ENCODE measurements at regions not wholly inside any gene's neighbourhood (a gene's known extent, or its start where the extent isn't known, plus 50 kb on each side); places are given as distances from the start of the nearest gene placed in this dataset.
"Not testable (repeated sequence)": the region's sequence is repeated elsewhere in the genome, so short reads cannot be mapped to it uniquely, and the experiment has no call there.

- TF ChIP-seq, protein P1, sequence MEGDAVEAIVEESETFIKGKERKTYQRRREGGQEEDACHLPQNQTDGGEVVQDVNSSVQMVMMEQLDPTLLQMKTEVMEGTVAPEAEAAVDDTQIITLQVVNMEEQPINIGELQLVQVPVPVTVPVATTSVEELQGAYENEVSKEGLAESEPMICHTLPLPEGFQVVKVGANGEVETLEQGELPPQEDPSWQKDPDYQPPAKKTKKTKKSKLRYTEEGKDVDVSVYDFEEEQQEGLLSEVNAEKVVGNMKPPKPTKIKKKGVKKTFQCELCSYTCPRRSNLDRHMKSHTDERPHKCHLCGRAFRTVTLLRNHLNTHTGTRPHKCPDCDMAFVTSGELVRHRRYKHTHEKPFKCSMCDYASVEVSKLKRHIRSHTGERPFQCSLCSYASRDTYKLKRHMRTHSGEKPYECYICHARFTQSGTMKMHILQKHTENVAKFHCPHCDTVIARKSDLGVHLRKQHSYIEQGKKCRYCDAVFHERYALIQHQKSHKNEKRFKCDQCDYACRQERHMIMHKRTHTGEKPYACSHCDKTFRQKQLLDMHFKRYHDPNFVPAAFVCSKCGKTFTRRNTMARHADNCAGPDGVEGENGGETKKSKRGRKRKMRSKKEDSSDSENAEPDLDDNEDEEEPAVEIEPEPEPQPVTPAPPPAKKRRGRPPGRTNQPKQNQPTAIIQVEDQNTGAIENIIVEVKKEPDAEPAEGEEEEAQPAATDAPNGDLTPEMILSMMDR (IDR thresholded peaks at IDR 0.05; ENCODE audit: partially characterized antibody, unreplicated experiment): no peak
- H3K9me3 Mint-ChIP-seq (ENCODE audit: unreplicated experiment): no peaks in the 10 kb centered on the region
- no peak overlapping the region for H3K27ac Mint-ChIP-seq (ENCODE audit: unreplicated experiment)
- H3K4me1 Mint-ChIP-seq (ENCODE audit: low read depth, unreplicated experiment): peaks cover 3% of the 10 kb centered on the region
- no peaks in the 10 kb centered on the region for H3K27me3 Mint-ChIP-seq (ENCODE audit: unreplicated experiment)
- no peak overlapping the region for H3K4me3 Mint-ChIP-seq (ENCODE audit: unreplicated experiment)
- no peak for DNase-seq
- H3K36me3 Mint-ChIP-seq (ENCODE audit: unreplicated experiment): no peaks in the 10 kb centered on the region
Observed at GRCh38 chr2:237208373-237209260, 122.9 kb downstream of the COPS8 start.

GRCh38 chr2:237209885-237210284 lies 124.2 kb downstream of the COPS8 start:
- no peaks in the 10 kb centered on the region for H3K9me3 Mint-ChIP-seq (ENCODE audit: unreplicated experiment)
- no peak overlapping the region for H3K27ac Mint-ChIP-seq (ENCODE audit: unreplicated experiment)
- no peaks in the 10 kb centered on the region for H3K36me3 Mint-ChIP-seq (ENCODE audit: unreplicated experiment)
- TF ChIP-seq, protein P1 (IDR thresholded peaks at IDR 0.05; ENCODE audit: partially characterized antibody, unreplicated experiment): no peak
- no peak for DNase-seq
- no peak overlapping the region for H3K4me3 Mint-ChIP-seq (ENCODE audit: unreplicated experiment)
- no peaks in the 10 kb centered on the region for H3K27me3 Mint-ChIP-seq (ENCODE audit: unreplicated experiment)
- peaks cover 3% of the 10 kb centered on the region for H3K4me1 Mint-ChIP-seq (ENCODE audit: low read depth, unreplicated experiment)

GRCh38 chr2:237210297-237210696 lies 124.6 kb downstream of the COPS8 start:
- TF ChIP-seq, protein P1 (IDR thresholded peaks at IDR 0.05; ENCODE audit: partially characterized antibody, unreplicated experiment): no peak
- no peaks in the 10 kb centered on the region for H3K9me3 Mint-ChIP-seq (ENCODE audit: unreplicated experiment)
- no peaks in the 10 kb centered on the region for H3K27me3 Mint-ChIP-seq (ENCODE audit: unreplicated experiment)
- no peaks in the 10 kb centered on the region for H3K36me3 Mint-ChIP-seq (ENCODE audit: unreplicated experiment)
- H3K4me3 Mint-ChIP-seq (ENCODE audit: unreplicated experiment): no peak overlapping the region
- DNase-seq: no peak
- H3K27ac Mint-ChIP-seq (ENCODE audit: unreplicated experiment): no peak overlapping the region
- H3K4me1 Mint-ChIP-seq (ENCODE audit: low read depth, unreplicated experiment): peaks cover 3% of the 10 kb centered on the region

DNA sequence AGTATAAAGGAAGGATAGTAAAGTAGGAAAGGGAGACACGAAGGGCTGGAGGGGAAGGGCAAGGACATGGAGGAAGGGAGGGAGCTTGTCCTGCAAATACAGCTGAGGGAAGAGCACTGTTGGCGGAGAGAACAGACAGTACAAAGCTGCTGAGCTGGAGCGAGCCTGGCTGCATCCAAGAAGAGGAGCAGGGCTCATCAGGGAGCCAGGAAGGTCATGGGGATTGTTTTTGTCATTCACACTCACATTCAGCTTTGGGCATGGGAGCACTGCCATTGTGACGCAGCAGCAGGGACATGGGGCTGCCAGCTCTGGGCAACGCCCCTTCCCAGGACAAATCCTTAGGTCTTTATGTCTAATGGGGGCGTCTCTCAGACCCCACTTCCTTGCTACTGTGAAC lies 125.1 kb downstream of the COPS8 start:
- TF ChIP-seq, protein P1 (IDR thresholded peaks at IDR 0.05; ENCODE audit: partially characterized antibody, unreplicated experiment): no peak
- Mint-ChIP-seq H3K4me3 (ENCODE audit: unreplicated experiment) (no peak overlapping the region), H3K27ac (ENCODE audit: unreplicated experiment) (no peak overlapping the region), H3K27me3 (ENCODE audit: unreplicated experiment) (no peaks in the 10 kb centered on the region), H3K9me3 (ENCODE audit: unreplicated experiment) (no peaks in the 10 kb centered on the region), H3K4me1 (ENCODE audit: low read depth, unreplicated experiment) (peaks cover under 1% of the 10 kb centered on the region), H3K36me3 (ENCODE audit: unreplicated experiment) (no peaks in the 10 kb centered on the region)
- no peak for DNase-seq

GRCh38 chr2:237212356-237213279 lies 126.9 kb downstream of the COPS8 start:
- not testable (repeated sequence) for H3K9me3 Mint-ChIP-seq (ENCODE audit: unreplicated experiment); H3K27me3 Mint-ChIP-seq (ENCODE audit: unreplicated experiment); H3K36me3 Mint-ChIP-seq (ENCODE audit: unreplicated experiment); DNase-seq; H3K4me3 Mint-ChIP-seq (ENCODE audit: unreplicated experiment); H3K4me1 Mint-ChIP-seq (ENCODE audit: low read depth, unreplicated experiment); H3K27ac Mint-ChIP-seq (ENCODE audit: unreplicated experiment)

All from glutamatergic neuron (in vitro differentiated cells).